Muscle of leg (tissue), 3 donors: ENCODE measurements at regions not wholly inside any gene's neighbourhood (a gene's known extent, or its start where the extent isn't known, plus 50 kb on each side); places are given as distances from the start of the nearest gene placed in this dataset.
A peak's percentile ranks its signal among the peaks of the same experiment; 100 is the strongest.

Experiments used
- DNase-seq: peaks from one replicate; pipeline ENCODE4 v3.0.0; 2013
- H3K27ac ChIP-seq: one replicate; pipeline ENCODE4 v1.5.1; 2013; ENCODE audit warnings: mild to moderate bottlenecking, low read length, control low read depth
- H3K27me3 ChIP-seq: one replicate; pipeline ENCODE4 v1.6.1; 2013; ENCODE audit warnings: low read length; ENCODE audit not compliant: control insufficient read depth, insufficient read depth
- H3K36me3 ChIP-seq: one replicate; pipeline ENCODE4 v1.6.1; 2013; ENCODE audit warnings: low read length; ENCODE audit not compliant: control insufficient read depth, insufficient read depth
- H3K4me1 ChIP-seq: one replicate; pipeline ENCODE4 v1.6.1; 2013; ENCODE audit warnings: low read length; ENCODE audit not compliant: control insufficient read depth, insufficient read depth
- H3K4me3 ChIP-seq: one replicate; pipeline ENCODE4 v1.5.1; 2013; ENCODE audit warnings: low read length, control low read depth
- H3K9me3 ChIP-seq: replicated peaks from 2 replicates; pipeline ENCODE4 v1.6.1; 2013; ENCODE audit warnings: low read depth, low read length; ENCODE audit not compliant: control insufficient read depth
- WGBS: methylation state at CpG from one replicate; pipeline ENCODE4 v1.1.5; 2013; ENCODE audit warnings: missing lambda C conversion rate; ENCODE audit not compliant: insufficient coverage; 5-methylcytosine and 5-hydroxymethylcytosine counted together

DNA sequence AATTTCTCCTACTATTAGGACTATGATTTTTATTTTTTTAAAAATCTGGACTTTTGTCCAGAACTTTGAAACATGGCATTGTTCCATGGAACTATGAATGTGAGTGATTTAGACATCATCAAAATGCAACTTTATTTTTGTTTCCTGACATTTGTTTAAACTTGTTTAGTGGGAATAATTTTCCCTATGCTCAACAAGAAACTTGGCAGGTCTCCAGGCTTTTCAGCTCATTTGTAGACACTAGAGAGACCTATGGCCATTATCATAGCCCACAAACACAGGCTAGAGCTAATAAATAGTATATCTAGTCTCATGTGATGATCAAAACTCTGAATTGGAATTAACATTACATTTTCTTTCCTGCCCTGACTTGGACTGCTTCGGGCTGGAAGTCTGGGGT, 145.1 kb upstream of the CELF4 start:
- DNase-seq = peak; percentile 92
- peaks cover 7% of the 10 kb centered on the region for H3K4me1 ChIP-seq
- no CpG with 5 or more reads among the region's 1 CpG for WGBS
- H3K9me3 ChIP-seq = no peaks in the 10 kb centered on the region
- H3K4me3 ChIP-seq = no peak overlapping the region
- no peak overlapping the region for H3K27ac ChIP-seq
- H3K36me3 ChIP-seq = no peaks in the 10 kb centered on the region
- H3K27me3 ChIP-seq = no peaks in the 10 kb centered on the region

DNA sequence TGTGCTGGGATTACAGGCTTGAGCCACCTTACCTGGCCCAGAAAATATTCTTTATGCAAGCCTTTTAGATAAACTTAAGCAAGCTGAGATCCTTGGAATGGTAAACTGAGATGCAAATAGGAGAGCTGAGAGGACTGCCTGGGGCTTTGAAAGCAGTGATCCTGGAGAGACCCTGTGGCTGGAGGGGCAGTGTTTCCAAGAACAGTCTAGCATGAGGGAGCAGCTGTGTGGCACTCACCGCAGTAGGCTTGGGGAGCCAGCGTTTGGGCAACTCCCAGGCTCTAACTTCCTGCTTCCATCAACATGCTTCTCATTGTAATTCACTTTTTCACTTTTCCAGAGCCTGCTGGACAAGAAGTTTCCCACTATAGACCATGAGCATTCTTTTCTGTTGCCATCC, 144.1 kb upstream of the CELF4 start:
- Histone ChIP-seq H3K9me3 (no peaks in the 10 kb centered on the region), H3K4me1 (peaks cover 7% of the 10 kb centered on the region)
- 64% methylated on average over 2 of the region's 2 CpGs for WGBS

DNA sequence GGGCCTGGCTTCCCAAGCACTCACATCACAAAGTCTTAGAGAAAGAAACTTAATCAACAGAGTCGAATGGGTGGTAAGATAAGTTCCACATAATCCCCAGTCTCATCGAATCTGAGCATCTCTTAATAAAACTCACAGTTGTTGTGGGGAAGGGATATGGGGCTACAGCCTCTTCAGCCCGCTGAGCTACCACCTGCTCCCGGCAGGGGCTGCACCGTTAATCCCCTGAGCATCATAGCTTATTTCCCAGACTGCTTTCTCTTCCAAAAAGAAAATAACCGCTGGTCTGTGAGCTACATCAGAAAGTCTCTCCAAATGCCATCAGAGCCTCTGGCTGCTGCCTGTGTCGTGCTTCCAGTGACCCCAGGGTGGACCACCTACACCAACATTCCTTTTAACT, 139.4 kb upstream of the CELF4 start:
- no peaks in the 10 kb centered on the region for H3K36me3 ChIP-seq
- H3K4me3 ChIP-seq = no peak overlapping the region
- 62% methylated on average over 5 of the region's 7 CpGs for WGBS
- H3K27me3 ChIP-seq = no peaks in the 10 kb centered on the region
- H3K9me3 ChIP-seq = no peaks in the 10 kb centered on the region
- DNase-seq = no peak
- no peaks in the 10 kb centered on the region for H3K4me1 ChIP-seq
- no peak overlapping the region for H3K27ac ChIP-seq

More for the DNA sequence above, 144.1 kb upstream of the CELF4 start:
- Histone ChIP-seq H3K36me3 (no peaks in the 10 kb centered on the region), H3K27ac (no peak overlapping the region), H3K27me3 (no peaks in the 10 kb centered on the region), H3K4me3 (no peak overlapping the region)
- no peak for DNase-seq

DNA sequence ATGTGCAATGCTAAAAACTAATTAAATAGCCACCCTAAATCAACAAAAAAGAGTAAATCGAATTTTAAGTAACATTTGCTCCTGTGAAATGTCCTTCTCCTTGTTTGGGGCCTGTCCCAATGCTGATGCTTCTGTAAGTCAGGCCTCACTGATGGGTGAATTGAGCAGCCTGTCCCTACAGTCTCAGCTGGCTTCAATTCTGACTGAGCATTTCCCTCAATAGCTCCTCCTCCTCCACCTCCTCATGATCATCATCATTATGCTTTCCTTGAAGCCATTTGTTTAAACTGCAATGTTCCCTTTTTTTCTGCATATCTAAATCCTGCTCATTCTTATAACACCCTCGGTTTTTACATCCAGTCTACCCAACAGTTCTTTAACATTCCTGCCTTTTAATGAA, 137.2 kb upstream of the CELF4 start:
- Histone ChIP-seq H3K4me3 (no peak overlapping the region), H3K27ac (no peak overlapping the region), H3K36me3 (no peaks in the 10 kb centered on the region), H3K27me3 (no peaks in the 10 kb centered on the region), H3K4me1 (no peaks in the 10 kb centered on the region), H3K9me3 (no peaks in the 10 kb centered on the region)
- 62% methylated on average over 2 of the region's 2 CpGs for WGBS
- no peak for DNase-seq

DNA sequence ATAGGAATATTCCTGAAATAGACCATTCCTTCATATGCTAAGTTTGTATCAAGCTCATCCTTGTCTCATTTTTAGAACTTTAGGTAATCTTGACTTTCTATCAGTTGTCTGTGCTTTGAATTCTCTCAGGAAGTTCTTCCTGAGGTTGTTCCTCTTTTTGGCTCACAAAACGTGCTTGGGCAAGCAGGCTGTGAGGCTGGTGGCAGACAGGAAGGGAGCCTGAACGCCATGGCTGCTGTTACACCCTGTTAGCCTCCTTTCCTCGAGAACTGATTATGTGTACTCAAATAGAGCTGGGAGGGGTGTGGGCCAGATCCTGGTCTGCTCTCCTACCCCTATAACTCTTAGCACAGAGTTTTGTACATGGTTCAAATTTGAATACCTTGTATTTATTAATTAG, 136.4 kb upstream of the CELF4 start:
- no peaks in the 10 kb centered on the region for H3K9me3 ChIP-seq
- no peaks in the 10 kb centered on the region for H3K36me3 ChIP-seq
- DNase-seq = no peak
- H3K4me1 ChIP-seq = no peaks in the 10 kb centered on the region
- H3K27me3 ChIP-seq = no peaks in the 10 kb centered on the region
- no peak overlapping the region for H3K4me3 ChIP-seq
- no peak overlapping the region for H3K27ac ChIP-seq
- WGBS = no CpG with 5 or more reads among the region's 3 CpGs

DNA sequence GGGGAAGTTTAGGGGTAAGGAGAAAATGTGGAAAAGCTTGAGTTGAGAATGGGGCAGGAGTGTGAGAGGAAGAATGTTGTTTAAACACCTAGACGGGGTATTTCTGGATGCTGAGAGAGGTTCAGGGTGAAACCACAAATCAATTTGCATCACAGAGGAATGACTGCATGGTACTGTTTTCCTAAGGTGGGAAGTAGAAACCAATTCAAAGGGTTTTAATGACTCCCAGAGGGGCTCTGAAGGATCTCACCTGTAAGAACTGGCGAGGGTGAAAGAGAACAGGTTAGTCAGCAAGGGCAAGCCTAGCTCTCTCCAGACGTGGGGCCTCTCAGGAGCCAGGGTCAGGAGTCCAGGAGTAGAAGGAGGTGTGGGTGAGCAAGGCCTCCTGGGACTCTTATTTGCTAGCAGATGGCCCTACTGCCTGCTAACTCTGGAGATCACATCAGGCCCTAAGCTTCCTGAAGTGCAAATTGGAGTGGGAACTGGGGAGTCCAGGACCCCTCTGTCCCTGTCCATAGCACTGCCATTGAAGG, 133.0 kb upstream of the CELF4 start:
- DNase-seq = no peak
- no peaks in the 10 kb centered on the region for H3K27me3 ChIP-seq
- no peaks in the 10 kb centered on the region for H3K36me3 ChIP-seq
- no peaks in the 10 kb centered on the region for H3K9me3 ChIP-seq
- WGBS = 15% methylated on average over 3 of the region's 3 CpGs
- no peak overlapping the region for H3K4me3 ChIP-seq
- no peaks in the 10 kb centered on the region for H3K4me1 ChIP-seq
- H3K27ac ChIP-seq = no peak overlapping the region

DNA sequence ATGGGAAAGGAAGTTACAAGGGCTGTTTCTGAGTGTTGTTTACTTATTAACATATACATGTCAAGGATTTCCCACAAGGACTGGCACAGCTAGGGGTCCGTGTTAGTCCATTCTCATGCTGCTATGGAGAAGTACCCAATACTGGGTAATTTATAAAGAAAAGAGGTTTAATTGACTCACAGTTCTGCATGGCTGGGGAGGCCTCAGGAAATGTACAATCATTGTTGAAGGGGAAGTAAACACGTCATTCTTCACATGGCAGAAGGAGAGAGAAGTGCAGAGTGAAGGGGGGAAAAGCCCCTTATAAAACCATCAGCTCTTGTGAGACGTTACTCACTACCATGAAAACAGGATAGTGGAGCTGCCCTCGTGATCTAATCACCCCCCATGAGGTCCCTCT, 128.9 kb upstream of the CELF4 start:
- Histone ChIP-seq H3K4me3 (no peak overlapping the region), H3K27me3 (no peaks in the 10 kb centered on the region), H3K9me3 (no peaks in the 10 kb centered on the region), H3K4me1 (no peaks in the 10 kb centered on the region), H3K36me3 (no peaks in the 10 kb centered on the region), H3K27ac (no peak overlapping the region)
- 0% methylated on average over 1 of the region's 4 CpGs for WGBS
- DNase-seq = no peak

DNA sequence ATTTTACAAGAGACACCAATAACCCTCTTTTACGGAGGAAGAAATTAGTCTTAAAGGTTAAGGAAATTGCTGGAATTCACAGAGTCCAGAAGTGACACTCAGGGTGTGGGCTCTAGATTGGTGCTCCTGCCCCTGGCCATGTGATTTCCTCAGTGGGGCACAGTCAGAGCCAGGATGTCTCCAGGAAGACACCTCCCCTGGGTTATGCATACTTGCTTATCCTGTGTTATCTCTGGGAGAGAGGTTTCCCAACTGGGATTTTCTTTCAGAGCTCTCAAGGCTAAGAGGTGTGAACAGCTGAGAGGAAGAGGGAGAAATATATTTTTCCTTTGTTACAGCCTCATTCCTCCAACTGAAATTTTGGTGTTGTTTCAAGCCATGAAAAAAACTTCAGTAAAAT, 125.6 kb upstream of the CELF4 start:
- H3K27ac ChIP-seq = no peak overlapping the region
- no peaks in the 10 kb centered on the region for H3K36me3 ChIP-seq
- no CpG with 5 or more reads among the region's 1 CpG for WGBS
- no peak for DNase-seq
- H3K27me3 ChIP-seq = no peaks in the 10 kb centered on the region
- no peaks in the 10 kb centered on the region for H3K4me1 ChIP-seq
- H3K9me3 ChIP-seq = no peaks in the 10 kb centered on the region
- H3K4me3 ChIP-seq = no peak overlapping the region

DNA sequence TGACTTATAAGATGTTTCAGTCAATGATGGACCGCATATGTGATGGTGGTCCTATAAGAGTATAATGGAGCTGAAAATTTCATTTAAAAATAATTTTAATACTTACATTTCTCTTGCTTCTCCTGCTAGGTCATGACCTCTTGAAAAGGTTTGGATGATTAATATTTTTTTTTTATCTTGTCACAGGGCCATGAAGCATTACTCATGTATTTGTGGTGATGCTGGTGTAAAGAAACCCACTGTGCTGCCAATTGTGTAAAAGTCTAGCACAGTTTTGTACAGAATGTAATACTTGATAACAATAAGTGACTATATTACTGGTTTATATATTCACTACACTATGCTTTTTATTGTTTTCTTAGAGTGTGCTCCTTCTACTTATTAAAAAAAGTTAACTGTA, 124.2 kb upstream of the CELF4 start:
- Histone ChIP-seq H3K4me3 (no peak overlapping the region), H3K27me3 (no peaks in the 10 kb centered on the region), H3K4me1 (no peaks in the 10 kb centered on the region), H3K27ac (no peak overlapping the region), H3K9me3 (no peaks in the 10 kb centered on the region), H3K36me3 (no peaks in the 10 kb centered on the region)
- WGBS = no CpG with 5 or more reads among the region's 1 CpG
- no peak for DNase-seq

DNA sequence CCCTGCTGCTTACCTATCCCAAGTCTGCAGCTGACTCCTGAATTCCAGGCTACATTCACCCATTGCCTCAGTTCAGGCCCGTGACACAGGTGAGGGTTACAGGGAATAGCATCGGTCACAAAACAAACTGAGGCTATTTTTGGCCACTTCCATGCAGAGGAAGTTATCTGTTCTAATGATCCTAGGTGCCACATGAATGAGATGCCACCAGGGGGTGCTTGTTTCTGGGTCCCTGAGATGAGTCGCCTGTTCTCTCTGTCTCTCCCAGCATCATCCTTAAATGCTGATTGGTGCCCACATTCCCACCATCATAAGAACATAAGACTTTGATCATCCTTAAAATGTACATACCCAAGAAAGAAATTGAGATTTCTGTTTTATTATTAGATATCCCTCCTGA, 119.0 kb upstream of the CELF4 start:
- Histone ChIP-seq H3K27ac (no peak overlapping the region), H3K4me3 (no peak overlapping the region), H3K9me3 (no peaks in the 10 kb centered on the region), H3K36me3 (no peaks in the 10 kb centered on the region), H3K4me1 (no peaks in the 10 kb centered on the region), H3K27me3 (no peaks in the 10 kb centered on the region)
- no peak for DNase-seq
- WGBS = 83% methylated on average over 1 of the region's 3 CpGs

DNA sequence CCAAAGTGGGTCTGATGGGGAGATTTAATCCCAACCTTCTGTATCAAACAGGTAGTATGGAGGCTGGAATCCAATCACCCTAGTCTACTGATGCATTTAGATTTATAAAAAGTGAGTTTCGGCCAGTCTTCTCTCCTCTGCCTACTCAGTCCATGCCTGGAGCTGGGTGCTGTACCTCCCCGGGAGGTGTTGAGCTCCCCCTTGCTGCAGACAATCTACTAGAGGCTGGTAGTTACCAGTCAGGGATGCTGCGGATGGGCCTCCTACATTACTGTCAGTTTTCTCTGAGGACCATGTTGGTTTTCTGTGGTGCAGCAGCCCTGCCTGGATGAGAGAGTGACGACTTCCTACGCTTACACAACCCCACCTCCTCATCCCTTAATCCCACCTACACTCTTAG, 118.6 kb upstream of the CELF4 start:
- no CpG with 5 or more reads among the region's 5 CpGs for WGBS
- DNase-seq = no peak
- Histone ChIP-seq H3K4me3 (no peak overlapping the region), H3K36me3 (no peaks in the 10 kb centered on the region), H3K27ac (no peak overlapping the region), H3K27me3 (no peaks in the 10 kb centered on the region), H3K4me1 (no peaks in the 10 kb centered on the region), H3K9me3 (no peaks in the 10 kb centered on the region)
